Cardiac fibroblast (primary cell): ENCODE measurements at regions not wholly inside any gene's neighbourhood (a gene's known extent, or its start where the extent isn't known, plus 50 kb on each side); places are given as distances from the start of the nearest gene placed in this dataset.

Experiments
- DNase-seq, 2 donors: peaks; one replicate each; pipeline versions ENCODE4 v3.0.0 to v3.0.0-alpha.2; 2010; ENCODE audit warnings: low read depth in 2 of 2
- H3K4me3 ChIP-seq, 2 donors: replicated peaks in 1 of 2; 1 replicate in 1 of 2; 2 replicates in 1 of 2; pipeline ENCODE4 v1.5.1; 2011; ENCODE audit warnings: low read depth in 2 of 2, low read length in 2 of 2, mild to moderate bottlenecking in 2 of 2, moderate library complexity in 1 of 2
- CTCF ChIP-seq: IDR thresholded peaks from one replicate; pipeline ENCODE4 v1.5.1; 2011; ENCODE audit warnings: low read depth, mild to moderate bottlenecking, low read length, inconsistent platforms

- DNase-seq, result peak; percentile 16 to 42
- TF ChIP-seq CTCF, result no peak
- no peak overlapping the region for H3K4me3 ChIP-seq
Measured at GRCh38 chr1:235022341-235022980, 106.2 kb downstream of the TOMM20 start.

- H3K4me3 ChIP-seq, result no peak overlapping the region
- no peak for DNase-seq
- no peak for TF ChIP-seq CTCF
Measured at GRCh38 chr1:235021815-235022214, 106.8 kb downstream of the TOMM20 start.

GRCh38 chr1:235021321-235021720 is 107.3 kb downstream of the TOMM20 start:
- no peak overlapping the region for H3K4me3 ChIP-seq
- no peak for TF ChIP-seq CTCF
- no peak for DNase-seq

- DNase-seq, result no peak
- H3K4me3 ChIP-seq, result no peak overlapping the region
- TF ChIP-seq CTCF, result no peak
Measured at GRCh38 chr1:235019961-235020360, 108.7 kb downstream of the TOMM20 start.

- no peak for TF ChIP-seq CTCF
- no peak for DNase-seq
- no peak overlapping the region for H3K4me3 ChIP-seq
Measured at GRCh38 chr1:235019471-235019870, 109.2 kb downstream of the TOMM20 start.

GRCh38 chr1:235018720-235019444 is 109.8 kb downstream of the TOMM20 start:
- TF ChIP-seq CTCF, result no peak
- no peak overlapping the region for H3K4me3 ChIP-seq
- DNase-seq, result no peak
